Natural killer cell treated with Interleukin-12 subunit alpha and Interleukin-12 subunit beta and Interleukin-15 and Interleukin-18, amount 100 ng/mL, for 72 hours (primary cell): ENCODE measurements at regions not wholly inside any gene's neighbourhood (a gene's known extent, or its start where the extent isn't known, plus 50 kb on each side); places are given as distances from the start of the nearest gene placed in this dataset.

Experiments used
- ATAC-seq, 2 donors: fragments of 150-1000 bp; cut with Tn5 transposase in 1 of 2; sonication (Bioruptor Pico), chemical (Tn5 transposase) in 1 of 2; 2 replicates each; pipeline ENCODE4 v1.10.0; 2021
- DNase-seq: peaks from one replicate; pipeline ENCODE4 v3.0.0; 2022; ENCODE audit warnings: low spot score
- H3K27ac Mint-ChIP-seq, 2 donors: 1 replicate in 1 of 2; 2 replicates in 1 of 2; pipeline ENCODE4 v1.8.0; 2022; ENCODE audit warnings: mixed read lengths in 2 of 2, mild to moderate bottlenecking in 1 of 2, moderate library complexity in 1 of 2
- H3K27me3 Mint-ChIP-seq, 2 donors: 1 replicate in 1 of 2; 2 replicates in 1 of 2; pipeline ENCODE4 v1.8.0; 2022; ENCODE audit warnings: mixed read lengths in 2 of 2
- H3K36me3 Mint-ChIP-seq: one replicate; pipeline ENCODE4 v1.8.0; 2022; ENCODE audit warnings: mixed read lengths
- H3K4me1 Mint-ChIP-seq, 2 donors: 1 replicate in 1 of 2; 2 replicates in 1 of 2; pipeline ENCODE4 v1.8.0; 2022; ENCODE audit warnings: low read depth in 2 of 2, mixed read lengths in 2 of 2, mild to moderate bottlenecking in 1 of 2
- H3K4me3 Mint-ChIP-seq: one replicate; pipeline ENCODE4 v1.8.0; 2022; ENCODE audit warnings: mixed read lengths
- H3K9me3 Mint-ChIP-seq: 2 replicates; pipeline ENCODE4 v1.8.0; 2022; ENCODE audit warnings: mixed read lengths

GRCh38 chr12:130216031-130216430 lies 53.8 kb downstream of the FZD10 start:
- no peak overlapping the region for H3K4me3 Mint-ChIP-seq
- no peak for DNase-seq
- H3K9me3 Mint-ChIP-seq, result peaks cover 6% of the 10 kb centered on the region
- peaks cover 10 to 19% of the 10 kb centered on the region in 2 donors for H3K27me3 Mint-ChIP-seq
- no peak for ATAC-seq
- H3K4me1 Mint-ChIP-seq, result peaks cover 0 to 3% of the 10 kb centered on the region in 2 donors
- no peaks in the 10 kb centered on the region for H3K36me3 Mint-ChIP-seq
- no peak overlapping the region for H3K27ac Mint-ChIP-seq

GRCh38 chr12:130218682-130219081 lies 56.4 kb downstream of the FZD10 start:
- no peak overlapping the region for H3K4me3 Mint-ChIP-seq
- H3K36me3 Mint-ChIP-seq, result no peaks in the 10 kb centered on the region
- H3K9me3 Mint-ChIP-seq, result peaks cover 3% of the 10 kb centered on the region
- H3K4me1 Mint-ChIP-seq, result peaks cover 0 to 3% of the 10 kb centered on the region in 2 donors
- H3K27ac Mint-ChIP-seq, result no peak overlapping the region
- H3K27me3 Mint-ChIP-seq, result peaks cover 12 to 18% of the 10 kb centered on the region in 2 donors
- no peak for DNase-seq
- ATAC-seq, result no peak

- H3K9me3 Mint-ChIP-seq, result peaks cover 3% of the 10 kb centered on the region
- peaks cover 0 to 3% of the 10 kb centered on the region in 2 donors for H3K4me1 Mint-ChIP-seq
- no peak overlapping the region for H3K4me3 Mint-ChIP-seq
- H3K27ac Mint-ChIP-seq, result no peak overlapping the region
- ATAC-seq, result no peak
- H3K27me3 Mint-ChIP-seq, result peaks cover 12% of the 10 kb centered on the region in 2 donors
- DNase-seq, result no peak
- no peaks in the 10 kb centered on the region for H3K36me3 Mint-ChIP-seq
These were observed 57.9 kb downstream of the FZD10 start for GRCh38 chr12:130219929-130220705.

DNA sequence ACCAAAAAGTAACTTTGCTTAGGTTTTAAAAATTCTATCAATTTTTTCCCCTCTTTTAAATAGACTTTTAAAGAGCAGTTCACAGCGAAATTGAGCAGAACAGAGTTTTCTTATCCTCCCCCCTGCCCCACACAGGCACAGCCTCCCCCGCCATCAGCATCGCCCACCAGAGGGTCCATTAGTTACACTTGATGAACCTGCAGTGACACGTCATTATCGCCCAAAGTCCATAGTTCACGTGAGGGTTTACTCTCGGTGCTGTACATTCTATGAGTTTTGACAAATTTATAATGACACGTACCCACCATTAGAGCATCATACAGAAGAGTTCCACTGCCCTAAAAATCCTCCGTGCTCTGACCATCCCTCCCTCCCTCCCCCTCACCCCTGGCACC lies 58.4 kb downstream of the FZD10 start:
- no peak overlapping the region for H3K27ac Mint-ChIP-seq
- H3K4me1 Mint-ChIP-seq, result peaks cover 0 to 3% of the 10 kb centered on the region in 2 donors
- H3K27me3 Mint-ChIP-seq, result peaks cover 6 to 9% of the 10 kb centered on the region in 2 donors
- H3K4me3 Mint-ChIP-seq, result no peak overlapping the region
- H3K9me3 Mint-ChIP-seq, result peaks cover 3% of the 10 kb centered on the region
- DNase-seq (no peak), ATAC-seq (no peak)
- no peaks in the 10 kb centered on the region for H3K36me3 Mint-ChIP-seq

DNA sequence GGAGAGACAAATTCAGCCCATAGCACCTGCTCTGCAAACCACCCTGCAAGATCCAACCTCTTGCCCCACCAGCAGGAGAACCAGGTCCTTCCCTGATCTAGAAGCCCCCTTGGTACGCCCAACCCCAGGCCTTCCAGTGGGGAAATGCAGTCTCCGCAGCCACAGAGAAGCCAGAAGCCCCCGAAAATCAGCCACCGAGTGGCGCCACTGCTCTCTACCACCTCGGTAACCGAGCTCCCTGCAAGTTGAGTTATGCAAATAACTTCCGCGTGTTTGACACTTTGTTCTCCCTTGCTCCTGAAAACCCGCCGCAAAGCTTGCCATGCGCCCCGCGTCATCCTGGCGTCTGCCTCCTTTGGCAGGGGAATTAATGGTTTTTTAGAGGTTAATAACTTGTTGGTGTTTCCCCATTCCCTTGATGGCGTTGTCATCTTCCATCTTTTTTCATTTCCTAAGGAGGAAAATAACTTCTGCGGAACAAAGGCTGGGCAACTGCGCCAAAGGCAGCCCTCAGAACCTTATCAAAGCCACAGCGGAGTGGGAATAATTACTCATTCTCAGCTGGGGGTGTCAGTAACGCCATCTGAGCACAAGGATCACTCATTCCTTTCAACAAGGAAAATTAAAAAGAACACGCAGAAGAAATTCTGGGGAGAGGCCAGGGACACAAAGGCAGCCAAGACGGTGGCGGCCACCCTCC lies 60.4 kb downstream of the FZD10 start:
- peaks cover 0 to 6% of the 10 kb centered on the region in 2 donors for H3K27me3 Mint-ChIP-seq
- H3K4me3 Mint-ChIP-seq, result no peak overlapping the region
- ATAC-seq (no peak), DNase-seq (no peak)
- H3K9me3 Mint-ChIP-seq, result no peaks in the 10 kb centered on the region
- no peak overlapping the region for H3K27ac Mint-ChIP-seq
- H3K36me3 Mint-ChIP-seq, result no peaks in the 10 kb centered on the region
- H3K4me1 Mint-ChIP-seq, result no peaks in the 10 kb centered on the region

- H3K27me3 Mint-ChIP-seq, result peaks cover 0 to 6% of the 10 kb centered on the region in 2 donors
- H3K9me3 Mint-ChIP-seq, result no peaks in the 10 kb centered on the region
These were observed 61.5 kb downstream of the FZD10 start for GRCh38 chr12:130223767-130224244.

GRCh38 chr12:130224613-130225012 lies 62.3 kb downstream of the FZD10 start:
- Mint-ChIP-seq H3K4me1 (no peaks in the 10 kb centered on the region), H3K36me3 (peaks cover 2% of the 10 kb centered on the region), H3K27ac (no peak overlapping the region), H3K9me3 (peaks cover under 1% of the 10 kb centered on the region), H3K4me3 (no peak overlapping the region), H3K27me3 (peaks cover 3 to 6% of the 10 kb centered on the region in 2 donors)
- no peak for DNase-seq
- no peak for ATAC-seq

More at GRCh38 chr12:130223767-130224244, 61.5 kb downstream of the FZD10 start:
- ATAC-seq (no peak), DNase-seq (no peak)
- no peak overlapping the region for H3K27ac Mint-ChIP-seq
- H3K4me3 Mint-ChIP-seq, result no peak overlapping the region
- no peaks in the 10 kb centered on the region for H3K36me3 Mint-ChIP-seq
- H3K4me1 Mint-ChIP-seq, result no peaks in the 10 kb centered on the region

- Mint-ChIP-seq H3K9me3 (peaks cover 3% of the 10 kb centered on the region), H3K36me3 (peaks cover 6% of the 10 kb centered on the region), H3K4me1 (no peaks in the 10 kb centered on the region), H3K4me3 (no peak overlapping the region), H3K27me3 (peaks cover 6 to 7% of the 10 kb centered on the region in 2 donors), H3K27ac (no peak overlapping the region)
- DNase-seq, result no peak
- ATAC-seq, result no peak
These were observed 63.1 kb downstream of the FZD10 start for GRCh38 chr12:130225347-130225746.

GRCh38 chr12:130226126-130226525 lies 63.9 kb downstream of the FZD10 start:
- no peak overlapping the region for H3K27ac Mint-ChIP-seq
- DNase-seq (no peak), ATAC-seq (no peak)
- peaks cover under 1 to 7% of the 10 kb centered on the region in 2 donors for H3K27me3 Mint-ChIP-seq
- H3K4me1 Mint-ChIP-seq, result no peaks in the 10 kb centered on the region
- H3K4me3 Mint-ChIP-seq, result no peak overlapping the region
- peaks cover 3% of the 10 kb centered on the region for H3K9me3 Mint-ChIP-seq
- peaks cover 6% of the 10 kb centered on the region for H3K36me3 Mint-ChIP-seq

GRCh38 chr12:130226771-130227170 lies 64.5 kb downstream of the FZD10 start:
- DNase-seq, result no peak
- H3K9me3 Mint-ChIP-seq, result peaks cover 3% of the 10 kb centered on the region
- H3K4me3 Mint-ChIP-seq, result no peak overlapping the region
- peaks cover 6% of the 10 kb centered on the region for H3K36me3 Mint-ChIP-seq
- peaks cover 0 to 7% of the 10 kb centered on the region in 2 donors for H3K27me3 Mint-ChIP-seq
- no peak overlapping the region for H3K27ac Mint-ChIP-seq
- no peaks in the 10 kb centered on the region for H3K4me1 Mint-ChIP-seq
- no peak for ATAC-seq

- DNase-seq (no peak), ATAC-seq (no peak)
- no peak overlapping the region for H3K27ac Mint-ChIP-seq
- peaks cover 6% of the 10 kb centered on the region for H3K36me3 Mint-ChIP-seq
- H3K27me3 Mint-ChIP-seq, result peaks cover 0 to 7% of the 10 kb centered on the region in 2 donors
- H3K9me3 Mint-ChIP-seq, result peaks cover 3% of the 10 kb centered on the region
- H3K4me3 Mint-ChIP-seq, result no peak overlapping the region
- no peaks in the 10 kb centered on the region for H3K4me1 Mint-ChIP-seq
These were observed 65.4 kb downstream of the FZD10 start for GRCh38 chr12:130227641-130228040.

DNA sequence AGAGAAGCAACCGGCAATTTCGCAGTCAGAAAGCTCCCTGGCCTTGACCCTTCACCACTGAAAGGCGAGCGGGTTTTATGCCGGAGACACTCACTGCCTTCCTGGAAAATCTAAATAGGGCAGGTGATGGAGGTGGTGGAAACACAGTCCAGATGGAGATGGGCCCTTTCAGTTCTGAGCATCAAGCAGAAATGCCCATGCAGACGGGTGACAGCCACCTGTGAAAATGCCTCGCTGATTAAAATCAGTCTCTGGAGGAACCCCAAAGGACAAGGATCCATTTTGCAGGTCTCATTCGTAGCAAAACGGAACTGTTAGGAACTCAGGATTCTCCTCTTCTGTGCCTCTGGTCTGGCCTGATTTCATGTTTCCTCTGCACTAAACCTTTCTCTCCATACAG lies 74.2 kb downstream of the FZD10 start:
- H3K4me1 Mint-ChIP-seq, result no peaks in the 10 kb centered on the region
- H3K27ac Mint-ChIP-seq, result no peak overlapping the region
- no peaks in the 10 kb centered on the region for H3K9me3 Mint-ChIP-seq
- H3K4me3 Mint-ChIP-seq, result no peak overlapping the region
- H3K27me3 Mint-ChIP-seq, result peaks cover 6 to 18% of the 10 kb centered on the region in 2 donors
- DNase-seq (no peak), ATAC-seq (no peak)
- H3K36me3 Mint-ChIP-seq, result no peaks in the 10 kb centered on the region

- DNase-seq, result no peak
- no peaks in the 10 kb centered on the region for H3K36me3 Mint-ChIP-seq
- H3K27ac Mint-ChIP-seq, result no peak overlapping the region
- peaks cover 0 to 10% of the 10 kb centered on the region in 2 donors for H3K27me3 Mint-ChIP-seq
- no peak for ATAC-seq
- H3K4me3 Mint-ChIP-seq, result no peak overlapping the region
- H3K9me3 Mint-ChIP-seq, result no peaks in the 10 kb centered on the region
- H3K4me1 Mint-ChIP-seq, result no peaks in the 10 kb centered on the region
These were observed 78.7 kb downstream of the FZD10 start for GRCh38 chr12:130240831-130241590.
